ENCODE measurements at regions not wholly inside any gene's neighbourhood (a gene's known extent, or its start where the extent isn't known, plus 50 kb on each side); places are given as distances from the start of the nearest gene placed in this dataset.

DNA sequence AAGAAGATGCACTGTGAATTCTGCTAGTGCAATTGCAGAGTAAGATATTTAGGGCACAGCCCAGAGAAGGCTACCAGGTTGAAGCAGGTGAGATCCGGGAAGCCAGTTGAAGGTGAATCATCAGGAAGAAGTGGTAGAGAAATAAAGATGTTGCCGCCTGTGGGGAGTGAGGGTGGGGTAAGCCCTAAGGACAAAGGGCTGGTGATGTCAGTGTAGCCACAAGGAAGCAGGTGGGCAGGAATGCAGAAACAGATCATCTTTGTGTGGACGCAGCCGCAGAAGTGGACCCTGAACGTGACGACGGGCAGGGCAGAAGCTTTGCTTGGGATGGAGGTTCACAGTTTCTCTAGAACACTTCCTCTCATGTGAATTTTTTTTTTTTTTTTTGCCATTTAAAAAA lies 164.2 kb downstream of the ACTL7B start:
- TF ChIP-seq, protein P1, sequence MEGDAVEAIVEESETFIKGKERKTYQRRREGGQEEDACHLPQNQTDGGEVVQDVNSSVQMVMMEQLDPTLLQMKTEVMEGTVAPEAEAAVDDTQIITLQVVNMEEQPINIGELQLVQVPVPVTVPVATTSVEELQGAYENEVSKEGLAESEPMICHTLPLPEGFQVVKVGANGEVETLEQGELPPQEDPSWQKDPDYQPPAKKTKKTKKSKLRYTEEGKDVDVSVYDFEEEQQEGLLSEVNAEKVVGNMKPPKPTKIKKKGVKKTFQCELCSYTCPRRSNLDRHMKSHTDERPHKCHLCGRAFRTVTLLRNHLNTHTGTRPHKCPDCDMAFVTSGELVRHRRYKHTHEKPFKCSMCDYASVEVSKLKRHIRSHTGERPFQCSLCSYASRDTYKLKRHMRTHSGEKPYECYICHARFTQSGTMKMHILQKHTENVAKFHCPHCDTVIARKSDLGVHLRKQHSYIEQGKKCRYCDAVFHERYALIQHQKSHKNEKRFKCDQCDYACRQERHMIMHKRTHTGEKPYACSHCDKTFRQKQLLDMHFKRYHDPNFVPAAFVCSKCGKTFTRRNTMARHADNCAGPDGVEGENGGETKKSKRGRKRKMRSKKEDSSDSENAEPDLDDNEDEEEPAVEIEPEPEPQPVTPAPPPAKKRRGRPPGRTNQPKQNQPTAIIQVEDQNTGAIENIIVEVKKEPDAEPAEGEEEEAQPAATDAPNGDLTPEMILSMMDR (IDR thresholded peaks at IDR 0.05) = no peak
- TF ChIP-seq POLR2A (IDR thresholded peaks at IDR 0.05) = no peak
- peak in 1 of 2 donors; percentile 29 for TF ChIP-seq POLR2AphosphoS5 (IDR thresholded peaks at IDR 0.05; ENCODE audit: insufficient read depth in 1 of 2, low read depth in 1 of 2)

All from vagina (tissue), 2 donors.